GM23338 (cell line): ENCODE measurements at regions not wholly inside any gene's neighbourhood (a gene's known extent, or its start where the extent isn't known, plus 50 kb on each side); places are given as distances from the start of the nearest gene placed in this dataset.
A peak's percentile ranks its signal among the peaks of the same experiment; 100 is the strongest.
"Not testable (repeated sequence)": the region's sequence is repeated elsewhere in the genome, so short reads cannot be mapped to it uniquely, and the experiment has no call there.

Experiments used
- CREB1 ChIP-seq: fragments of 250-450 bp; sonication (Bioruptor Pico); IDR thresholded peaks from 2 replicates; pipeline ENCODE4 v1.5.0; 2020; ENCODE audit warnings: low read depth, mild to moderate bottlenecking, moderate library complexity
- CTCF ChIP-seq, 2 experiments: fragments of 200-600 bp in 1 of 2; sonication (generic) in 1 of 2; conservative IDR thresholded peaks; 2 replicates each; pipeline versions ENCODE4 v1.5.1 to v1.6.1; 2016 to 2017; ENCODE audit warnings: antibody characterized with exemption in 2 of 2, low read depth in 2 of 2, mild to moderate bottlenecking in 2 of 2, moderate library complexity in 1 of 2
- EZH2 ChIP-seq: fragments of 200-600 bp; sonication (generic); IDR thresholded peaks from one replicate; pipeline ENCODE4 v1.8.0; 2017; ENCODE audit warnings: antibody characterized with exemption, mild to moderate bottlenecking, low read depth; ENCODE audit not compliant: unreplicated experiment
- POLR2AphosphoS5 ChIP-seq: IDR thresholded peaks from 2 replicates; pipeline ENCODE4 v1.6.1; 2016; ENCODE audit warnings: antibody characterized with exemption, low read depth
- ZNF331 ChIP-seq: fragments of 250-450 bp; sonication (Bioruptor Pico); IDR thresholded peaks from 2 replicates; pipeline ENCODE4 v1.5.0; 2020; ENCODE audit warnings: low read depth, mild to moderate bottlenecking, moderate library complexity

DNA sequence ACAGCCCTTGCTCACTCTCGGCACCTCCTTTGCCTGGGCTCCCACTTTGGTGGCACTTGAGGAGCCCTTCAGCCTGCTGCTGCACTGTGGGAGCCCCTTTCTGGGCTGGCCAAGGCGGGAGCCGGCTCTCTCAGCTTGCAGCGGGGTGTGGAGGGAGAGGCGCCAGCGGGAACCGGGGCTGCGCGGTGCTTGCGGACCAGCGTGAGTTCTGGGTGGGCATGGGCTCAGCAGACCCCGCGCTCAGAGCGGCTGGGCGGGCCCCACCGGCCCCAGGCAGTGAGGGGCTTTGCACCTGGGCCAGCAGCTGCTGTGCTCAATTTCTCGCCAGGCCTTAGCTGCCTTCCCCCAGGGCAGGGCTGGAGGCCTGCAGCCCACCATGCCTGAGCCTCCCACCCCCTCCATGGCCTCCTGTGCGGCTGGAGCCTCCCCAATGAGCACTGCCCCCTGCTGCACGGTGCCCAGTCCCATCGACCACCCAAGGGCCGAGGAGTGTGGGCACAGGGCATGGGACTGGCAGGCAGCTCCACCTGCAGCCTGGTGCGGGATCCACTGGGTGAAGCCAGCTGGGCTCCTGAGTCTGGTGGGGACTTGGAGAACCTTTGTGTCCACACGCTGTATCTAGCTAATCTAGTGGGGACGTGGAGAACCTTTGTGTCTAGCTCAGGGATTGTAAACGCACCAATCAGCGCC, 586.7 kb upstream of the BCHE start:
- TF ChIP-seq ZNF331 (CRISPR knock-in tag); EZH2; CREB1; POLR2AphosphoS5: not testable (repeated sequence)
- TF ChIP-seq CTCF (conservative IDR thresholded peaks at IDR 0.05; ENCODE audit: low read depth in 2 of 2): 0 out of 4 replicates have a peak, but pooled peaks of 1 of the 2 experiments have one; percentile 0
